BJ (cell line): ENCODE measurements at regions not wholly inside any gene's neighbourhood (a gene's known extent, or its start where the extent isn't known, plus 50 kb on each side); places are given as distances from the start of the nearest gene placed in this dataset.
"Not testable (repeated sequence)": the region's sequence is repeated elsewhere in the genome, so short reads cannot be mapped to it uniquely, and the experiment has no call there.

Experiments used
- CTCF ChIA-PET: fragments of 350-600 bp; formaldehyde crosslinking; extraction: SDS; loops from one replicate; lab custom pipeline; 2021; ENCODE audit warnings: antibody characterized with exemption, inconsistent platforms; lab: Yijun Ruan, JAX
- POLR2A ChIA-PET: fragments of 300-600 bp; sonication (Branson Sonifier 250); formaldehyde crosslinking; extraction: SDS; loops from one replicate; lab custom pipeline; 2021; ENCODE audit warnings: antibody characterized with exemption; lab: Charles Lee
- DNase-seq: peaks from one replicate; pipeline ENCODE4 v3.0.0-alpha.2; 2011; ENCODE audit warnings: low read depth
- H3K27me3 ChIP-seq: 2 replicates; pipeline ENCODE4 v1.6.0; 2011; ENCODE audit warnings: low read length; ENCODE audit not compliant: control insufficient read depth, insufficient read depth
- H3K36me3 ChIP-seq: 2 replicates; pipeline ENCODE4 v1.5.1; 2011; ENCODE audit warnings: low read length; ENCODE audit not compliant: control insufficient read depth, insufficient read depth
- H3K4me3 ChIP-seq: 2 replicates; pipeline ENCODE4 v1.5.1; 2011; ENCODE audit warnings: low read depth, mild to moderate bottlenecking, control low read depth, low read length
- TF ChIP-seq, protein P1 (sequence below): IDR thresholded peaks from 2 replicates; pipeline ENCODE4 v1.5.1; 2011; ENCODE audit warnings: low read depth, mild to moderate bottlenecking, control low read depth, inconsistent platforms, low read length, moderate library complexity; ENCODE audit not compliant: insufficient read depth

DNA sequence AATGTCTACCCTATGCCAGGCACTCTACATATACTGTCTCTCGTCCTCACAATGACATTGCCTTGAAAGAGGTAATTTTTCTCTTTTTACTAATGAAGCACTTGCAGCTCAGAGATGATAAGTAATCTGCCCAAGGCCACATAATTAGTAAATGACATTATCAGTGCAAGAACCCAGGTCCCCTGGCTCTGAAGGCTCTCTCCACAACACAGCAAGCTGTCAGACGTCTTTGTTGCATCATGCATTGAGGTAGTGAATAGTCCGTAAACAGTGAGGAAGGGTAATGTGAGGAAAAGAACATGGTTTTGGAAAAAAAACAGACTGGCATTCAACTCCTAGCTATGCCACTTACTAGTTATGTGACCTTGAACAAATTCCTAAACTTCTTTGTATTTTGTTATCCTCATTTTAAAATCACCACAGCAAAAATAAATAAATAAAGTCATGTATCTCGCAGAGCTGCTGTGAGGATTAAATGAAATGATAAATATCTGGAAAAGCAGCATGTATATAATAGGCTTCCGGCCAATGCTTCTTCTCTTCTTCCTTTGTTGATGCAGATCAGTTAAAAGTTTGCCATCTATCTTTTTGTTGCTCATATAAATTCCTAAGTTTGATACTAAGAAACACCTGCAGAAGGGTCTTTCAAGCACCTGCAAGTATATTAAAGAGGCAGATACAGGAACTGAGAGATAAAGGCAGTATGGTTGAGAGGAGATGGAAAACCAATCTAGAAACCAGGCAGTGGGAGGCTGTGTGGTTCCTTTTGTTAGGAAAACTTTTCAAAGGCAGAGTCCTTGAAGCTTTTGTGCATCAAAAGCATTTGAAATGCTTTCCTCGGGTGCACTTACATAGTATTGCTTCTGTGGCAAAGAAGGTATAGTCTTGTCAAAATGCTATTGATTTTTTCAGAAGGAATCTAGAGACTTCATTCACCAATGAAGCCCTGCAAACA is 82.8 kb downstream of the BTG1 start:
- DNase-seq: no peak
- no peaks in the 10 kb centered on the region for H3K36me3 ChIP-seq
- TF ChIP-seq, protein P1, sequence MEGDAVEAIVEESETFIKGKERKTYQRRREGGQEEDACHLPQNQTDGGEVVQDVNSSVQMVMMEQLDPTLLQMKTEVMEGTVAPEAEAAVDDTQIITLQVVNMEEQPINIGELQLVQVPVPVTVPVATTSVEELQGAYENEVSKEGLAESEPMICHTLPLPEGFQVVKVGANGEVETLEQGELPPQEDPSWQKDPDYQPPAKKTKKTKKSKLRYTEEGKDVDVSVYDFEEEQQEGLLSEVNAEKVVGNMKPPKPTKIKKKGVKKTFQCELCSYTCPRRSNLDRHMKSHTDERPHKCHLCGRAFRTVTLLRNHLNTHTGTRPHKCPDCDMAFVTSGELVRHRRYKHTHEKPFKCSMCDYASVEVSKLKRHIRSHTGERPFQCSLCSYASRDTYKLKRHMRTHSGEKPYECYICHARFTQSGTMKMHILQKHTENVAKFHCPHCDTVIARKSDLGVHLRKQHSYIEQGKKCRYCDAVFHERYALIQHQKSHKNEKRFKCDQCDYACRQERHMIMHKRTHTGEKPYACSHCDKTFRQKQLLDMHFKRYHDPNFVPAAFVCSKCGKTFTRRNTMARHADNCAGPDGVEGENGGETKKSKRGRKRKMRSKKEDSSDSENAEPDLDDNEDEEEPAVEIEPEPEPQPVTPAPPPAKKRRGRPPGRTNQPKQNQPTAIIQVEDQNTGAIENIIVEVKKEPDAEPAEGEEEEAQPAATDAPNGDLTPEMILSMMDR: no peak
- CTCF ChIA-PET: interaction anchor here (0.7 to 1.1 kb wide), 2 partner anchors 12 to 13 kb away, joined by 3 to 4 read pairs; no protein-coding TSS in a partner anchor
- POLR2A ChIA-PET: no interaction called here
- H3K4me3 ChIP-seq: no peak overlapping the region
- H3K27me3 ChIP-seq: no peaks in the 10 kb centered on the region

DNA sequence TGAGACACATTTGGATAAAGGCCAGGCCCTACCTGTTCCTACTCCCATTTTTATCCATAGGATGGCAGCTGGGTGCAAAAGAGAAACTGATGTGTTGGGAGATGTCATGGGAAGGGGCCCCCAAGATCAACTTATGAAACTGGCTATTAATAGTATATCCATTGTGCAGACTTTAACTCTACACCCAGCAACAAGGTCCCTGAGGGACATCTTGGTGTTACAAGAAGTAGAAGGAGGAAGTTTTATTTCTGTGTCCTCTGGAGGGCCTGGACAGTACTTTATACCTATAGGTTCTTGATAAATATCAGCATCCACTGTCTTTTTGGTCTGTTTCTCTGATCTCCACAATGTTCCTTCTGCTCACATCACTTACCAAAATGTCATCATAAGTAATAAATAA is 84.6 kb downstream of the BTG1 start:
- TF ChIP-seq, protein P1: no peak
- ChIA-PET POLR2A (no interaction called here), CTCF (interaction anchor here (1.1 kb wide), 1 partner anchor 49 kb away, joined by 4 read pairs; no protein-coding TSS in a partner anchor)
- Histone ChIP-seq H3K4me3 (no peak overlapping the region), H3K36me3 (no peaks in the 10 kb centered on the region), H3K27me3 (no peaks in the 10 kb centered on the region)
- DNase-seq: no peak

DNA sequence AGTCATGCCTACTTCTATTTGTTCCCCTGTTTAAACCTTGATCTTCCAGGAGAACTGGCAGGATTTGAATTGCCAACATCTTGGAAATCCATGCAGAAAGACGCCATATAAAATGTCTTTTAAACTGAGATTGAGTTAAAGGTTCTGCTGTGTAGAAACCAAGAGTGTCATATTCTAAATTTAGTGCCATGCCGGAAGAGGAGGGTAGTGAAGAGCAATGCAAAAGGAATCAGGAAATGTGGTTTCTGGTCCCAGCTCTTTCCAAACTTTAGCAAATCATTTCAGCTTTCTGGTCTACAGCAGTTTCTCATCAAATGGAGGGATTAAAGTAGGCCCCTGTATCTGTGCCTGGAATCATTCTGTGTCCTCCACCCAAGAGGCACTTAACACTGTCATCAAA is 85.7 kb downstream of the BTG1 start:
- ChIA-PET CTCF (interaction anchor here (1.1 kb wide), 1 partner anchor 48 kb away, joined by 4 read pairs; no protein-coding TSS in a partner anchor), POLR2A (interaction anchor here (1.5 kb wide), 2 partner anchors 84 to 86 kb away, joined by 5 to 6 read pairs; partner anchors contain the start of gene BTG1)
- DNase-seq: no peak
- Histone ChIP-seq H3K27me3 (no peaks in the 10 kb centered on the region), H3K4me3 (no peak overlapping the region), H3K36me3 (no peaks in the 10 kb centered on the region)
- TF ChIP-seq, protein P1: no peak

DNA sequence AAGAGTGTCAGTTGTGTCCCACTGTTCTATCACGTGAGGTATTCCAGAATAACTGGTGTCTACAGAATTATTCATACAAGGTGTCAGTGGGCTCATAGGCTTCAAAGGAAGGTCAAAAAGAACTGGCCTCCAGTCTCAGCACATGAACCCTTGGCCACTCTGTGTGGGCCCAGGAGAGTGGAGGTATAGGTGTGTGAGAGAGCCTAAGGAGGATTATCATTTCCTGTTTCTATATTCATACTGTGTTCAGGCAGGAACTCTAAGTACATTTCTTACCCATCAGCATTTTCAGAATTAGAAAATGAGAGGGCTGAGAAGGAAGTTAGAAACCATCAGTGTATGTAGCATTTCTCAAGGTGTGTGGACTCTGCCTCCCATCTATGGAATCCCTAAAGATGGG is 87.0 kb downstream of the BTG1 start:
- H3K27me3 ChIP-seq: no peaks in the 10 kb centered on the region
- POLR2A ChIA-PET: no interaction called here
- CTCF ChIA-PET: no interaction called here
- H3K36me3 ChIP-seq: no peaks in the 10 kb centered on the region
- no peak overlapping the region for H3K4me3 ChIP-seq
- no peak for DNase-seq
- TF ChIP-seq, protein P1: no peak

DNA sequence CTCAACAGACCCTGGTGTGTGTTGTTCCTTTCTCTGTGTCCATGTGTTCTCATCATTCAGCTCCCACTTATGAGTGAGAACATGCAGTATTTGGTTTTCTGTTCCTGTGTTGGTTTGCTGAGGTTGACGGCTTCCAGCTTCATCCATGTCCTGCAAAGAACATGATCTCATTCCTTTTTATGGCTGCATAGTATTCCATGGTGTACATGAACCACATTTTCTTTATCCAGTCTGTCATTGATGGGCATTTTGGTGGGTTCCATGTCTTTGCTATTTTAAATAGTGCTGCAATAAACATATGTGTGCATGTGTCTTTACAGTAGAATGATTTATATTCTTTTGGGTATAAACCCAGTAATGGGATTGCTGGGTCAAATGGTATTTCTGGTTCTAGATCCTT is 88.9 kb downstream of the BTG1 start:
- POLR2A ChIA-PET, CTCF ChIA-PET, H3K4me3 ChIP-seq, DNase-seq, H3K27me3 ChIP-seq, H3K36me3 ChIP-seq: not testable (repeated sequence)
